SU-DHL-6 (cell line): ENCODE measurements at regions not wholly inside any gene's neighbourhood (a gene's known extent, or its start where the extent isn't known, plus 50 kb on each side); places are given as distances from the start of the nearest gene placed in this dataset.

ENCODE experiments used
- H2AFZ ChIP-seq: fragments of 200-600 bp; sonication (generic); 2 replicates; pipeline ENCODE4 v1.6.1; 2014; ENCODE audit warnings: low read depth, mild to moderate bottlenecking, moderate library complexity, mixed read lengths, antibody characterized with exemption, low read length; ENCODE audit not compliant: severe bottlenecking
- H3F3A ChIP-seq: fragments of 200-600 bp; shearing (Covaris generic); 2 replicates; pipeline ENCODE4 v1.6.0; 2016; ENCODE audit warnings: antibody characterized with exemption, mild to moderate bottlenecking; ENCODE audit not compliant: insufficient read depth
- H3K27ac ChIP-seq: fragments of 200-600 bp; sonication (generic); 2 replicates; pipeline ENCODE4 v1.5.1; 2016; ENCODE audit warnings: low read depth, mild to moderate bottlenecking, low read length, moderate library complexity, mixed read lengths
- H3K27me3 ChIP-seq: fragments of 200-600 bp; sonication (generic), shearing (Covaris generic); 2 replicates; pipeline ENCODE4 v1.6.0; 2014; ENCODE audit warnings: mild to moderate bottlenecking, low read length
- H3K36me3 ChIP-seq: fragments of 200-600 bp; sonication (generic); 2 replicates; pipeline ENCODE4 v1.6.1; 2014; ENCODE audit warnings: mild to moderate bottlenecking, low read length, mixed read lengths
- H3K4me2 ChIP-seq: fragments of 300-600, 200-600 bp; shearing (Covaris generic), sonication (generic); 2 replicates; pipeline ENCODE4 v1.6.0; 2014; ENCODE audit warnings: low read length, low read depth, mild to moderate bottlenecking; ENCODE audit not compliant: poor library complexity, severe bottlenecking
- H3K4me3 ChIP-seq: fragments of 200-600 bp; sonication (generic); 2 replicates; pipeline ENCODE4 v1.5.1; 2014; ENCODE audit warnings: antibody characterized with exemption, low read length, mild to moderate bottlenecking, mixed read lengths; ENCODE audit not compliant: insufficient read depth, poor library complexity, severe bottlenecking
- H3K79me2 ChIP-seq: fragments of 200-600 bp; sonication (generic); 2 replicates; pipeline ENCODE4 v1.6.1; 2014; ENCODE audit warnings: mild to moderate bottlenecking, low read length, moderate library complexity; ENCODE audit not compliant: insufficient read depth
- H3K9ac ChIP-seq: fragments of 200-600 bp; sonication (generic); 2 replicates; pipeline ENCODE4 v1.7.0; 2014; ENCODE audit warnings: mild to moderate bottlenecking, low read length
- H3K9me2 ChIP-seq: fragments of 200-600 bp; sonication (generic); replicated peaks from 2 replicates; pipeline ENCODE4 v1.6.1; 2014; ENCODE audit warnings: low read length; ENCODE audit not compliant: insufficient read depth
- H3K9me3 ChIP-seq: fragments of 200-600 bp; sonication (generic); 2 replicates; pipeline ENCODE4 v1.6.1; 2014; ENCODE audit warnings: low read length, mixed read lengths; ENCODE audit not compliant: insufficient read depth
- H4K20me1 ChIP-seq: fragments of 200-600 bp; sonication (generic); 2 replicates; pipeline ENCODE4 v1.6.1; 2014; ENCODE audit warnings: low read depth, mild to moderate bottlenecking, antibody characterized with exemption, low read length, moderate library complexity, mixed read lengths
- CTCF ChIP-seq: fragments of 200-600 bp; sonication (generic); IDR thresholded peaks from one replicate; pipeline ENCODE4 v1.5.1; 2017; ENCODE audit warnings: antibody characterized with exemption, mild to moderate bottlenecking, low read length, moderate library complexity; ENCODE audit not compliant: insufficient read depth, poor library complexity, severe bottlenecking
- EZH2phosphoT487 ChIP-seq: fragments of 200-600 bp; sonication (generic), shearing (Covaris generic); conservative IDR thresholded peaks from 2 replicates; pipeline ENCODE4 v1.6.1; 2018; ENCODE audit warnings: mild to moderate bottlenecking, antibody characterized with exemption, low read length, moderate library complexity, mixed read lengths

GRCh38 chr16:54544553-54545180, 258.1 kb upstream of the IRX3 start:
- H2AFZ ChIP-seq, result no peak overlapping the region
- TF ChIP-seq EZH2phosphoT487, result no peak
- TF ChIP-seq CTCF, result no peak
- H3K4me3 ChIP-seq, result no peak overlapping the region
- H3K36me3 ChIP-seq, result no peaks in the 10 kb centered on the region
- no peaks in the 10 kb centered on the region for H3K79me2 ChIP-seq
- no peaks in the 10 kb centered on the region for H3K9me2 ChIP-seq
- no peak overlapping the region for H3K4me2 ChIP-seq
- no peaks in the 10 kb centered on the region for H4K20me1 ChIP-seq
- no peaks in the 10 kb centered on the region for H3K9me3 ChIP-seq
- H3K9ac ChIP-seq, result no peak overlapping the region
- H3K27me3 ChIP-seq, result no peaks in the 10 kb centered on the region
- H3F3A ChIP-seq, result no peaks in the 10 kb centered on the region
- H3K27ac ChIP-seq, result no peak overlapping the region

GRCh38 chr16:54542805-54543505, 256.4 kb upstream of the IRX3 start:
- no peaks in the 10 kb centered on the region for H4K20me1 ChIP-seq
- H3K9ac ChIP-seq, result no peak overlapping the region
- no peak overlapping the region for H3K4me2 ChIP-seq
- H3K4me3 ChIP-seq, result no peak overlapping the region
- no peak for TF ChIP-seq CTCF
- TF ChIP-seq EZH2phosphoT487, result no peak
- no peak overlapping the region for H2AFZ ChIP-seq
- no peaks in the 10 kb centered on the region for H3K9me3 ChIP-seq
- no peaks in the 10 kb centered on the region for H3K36me3 ChIP-seq
- H3K27me3 ChIP-seq, result no peaks in the 10 kb centered on the region
- no peaks in the 10 kb centered on the region for H3K79me2 ChIP-seq
- no peak overlapping the region for H3K27ac ChIP-seq
- no peaks in the 10 kb centered on the region for H3F3A ChIP-seq
- H3K9me2 ChIP-seq, result no peaks in the 10 kb centered on the region

- no peak for TF ChIP-seq CTCF
- TF ChIP-seq EZH2phosphoT487, result no peak
- H3K27me3 ChIP-seq, result no peaks in the 10 kb centered on the region
- H3K9ac ChIP-seq, result no peak overlapping the region
- H3K4me3 ChIP-seq, result no peak overlapping the region
- H3F3A ChIP-seq, result no peaks in the 10 kb centered on the region
- H4K20me1 ChIP-seq, result no peaks in the 10 kb centered on the region
- no peak overlapping the region for H3K27ac ChIP-seq
- no peaks in the 10 kb centered on the region for H3K79me2 ChIP-seq
- H2AFZ ChIP-seq, result no peak overlapping the region
- no peak overlapping the region for H3K4me2 ChIP-seq
- H3K36me3 ChIP-seq, result no peaks in the 10 kb centered on the region
- H3K9me2 ChIP-seq, result no peaks in the 10 kb centered on the region
- H3K9me3 ChIP-seq, result no peaks in the 10 kb centered on the region
Measured at GRCh38 chr16:54540525-54541180, 254.1 kb upstream of the IRX3 start.
